ENCODE measurements at regions not wholly inside any gene's neighbourhood (a gene's known extent, or its start where the extent isn't known, plus 50 kb on each side); places are given as distances from the start of the nearest gene placed in this dataset.

GRCh38 chr2:181841079-181841478 lies 50.5 kb upstream of the ITPRID2 start:
- no peak for DNase-seq
